GM10248 (cell line): ENCODE measurements at regions not wholly inside any gene's neighbourhood (a gene's known extent, or its start where the extent isn't known, plus 50 kb on each side); places are given as distances from the start of the nearest gene placed in this dataset.

Experiments used
- CTCF ChIA-PET: fragments of 300-600 bp; sonication (Branson Sonifier 250); formaldehyde crosslinking; extraction: SDS; loops from one replicate; lab custom pipeline; 2021; ENCODE audit warnings: antibody characterized with exemption; lab: Yijun Ruan, JAX
- POLR2A ChIA-PET: fragments of 350-650 bp; sonication (Branson Sonifier 250); formaldehyde crosslinking; extraction: SDS; loops from one replicate; lab custom pipeline; 2020; ENCODE audit warnings: antibody characterized with exemption; lab: Yijun Ruan, JAX
- DNase-seq: peaks from one replicate; pipeline ENCODE4 v3.0.0; 2012; ENCODE audit errors: extremely low spot score
- TF ChIP-seq, protein P1 (sequence below): IDR thresholded peaks from 2 replicates; pipeline ENCODE4 v1.5.1; 2012; ENCODE audit warnings: mild to moderate bottlenecking, low read depth; ENCODE audit errors: extremely low read depth, missing control alignments, control extremely low read depth

DNA sequence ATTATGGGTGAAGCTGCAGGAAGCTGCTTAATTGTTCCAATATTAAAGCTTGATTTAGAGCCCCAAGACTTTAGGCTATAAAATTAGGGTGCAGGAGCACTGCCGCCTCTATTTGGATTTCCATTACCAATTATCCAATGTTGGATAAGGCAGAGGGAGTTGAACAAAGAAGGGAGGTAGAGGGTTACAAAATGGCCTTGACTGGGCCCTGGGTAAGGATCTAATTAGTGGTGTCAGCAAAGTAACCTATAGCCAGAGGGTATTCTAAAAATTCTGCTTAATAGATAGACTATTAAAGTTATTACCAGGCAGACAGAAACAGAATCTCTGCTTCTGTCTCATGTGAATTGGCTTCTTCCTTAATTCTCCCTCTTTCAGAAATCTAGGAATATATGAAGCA is 50.3 kb upstream of the DPPA4 start:
- ChIA-PET CTCF (no interaction called here), POLR2A (no interaction called here)
- DNase-seq: no peak
- TF ChIP-seq, protein P1, sequence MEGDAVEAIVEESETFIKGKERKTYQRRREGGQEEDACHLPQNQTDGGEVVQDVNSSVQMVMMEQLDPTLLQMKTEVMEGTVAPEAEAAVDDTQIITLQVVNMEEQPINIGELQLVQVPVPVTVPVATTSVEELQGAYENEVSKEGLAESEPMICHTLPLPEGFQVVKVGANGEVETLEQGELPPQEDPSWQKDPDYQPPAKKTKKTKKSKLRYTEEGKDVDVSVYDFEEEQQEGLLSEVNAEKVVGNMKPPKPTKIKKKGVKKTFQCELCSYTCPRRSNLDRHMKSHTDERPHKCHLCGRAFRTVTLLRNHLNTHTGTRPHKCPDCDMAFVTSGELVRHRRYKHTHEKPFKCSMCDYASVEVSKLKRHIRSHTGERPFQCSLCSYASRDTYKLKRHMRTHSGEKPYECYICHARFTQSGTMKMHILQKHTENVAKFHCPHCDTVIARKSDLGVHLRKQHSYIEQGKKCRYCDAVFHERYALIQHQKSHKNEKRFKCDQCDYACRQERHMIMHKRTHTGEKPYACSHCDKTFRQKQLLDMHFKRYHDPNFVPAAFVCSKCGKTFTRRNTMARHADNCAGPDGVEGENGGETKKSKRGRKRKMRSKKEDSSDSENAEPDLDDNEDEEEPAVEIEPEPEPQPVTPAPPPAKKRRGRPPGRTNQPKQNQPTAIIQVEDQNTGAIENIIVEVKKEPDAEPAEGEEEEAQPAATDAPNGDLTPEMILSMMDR: no peak

DNA sequence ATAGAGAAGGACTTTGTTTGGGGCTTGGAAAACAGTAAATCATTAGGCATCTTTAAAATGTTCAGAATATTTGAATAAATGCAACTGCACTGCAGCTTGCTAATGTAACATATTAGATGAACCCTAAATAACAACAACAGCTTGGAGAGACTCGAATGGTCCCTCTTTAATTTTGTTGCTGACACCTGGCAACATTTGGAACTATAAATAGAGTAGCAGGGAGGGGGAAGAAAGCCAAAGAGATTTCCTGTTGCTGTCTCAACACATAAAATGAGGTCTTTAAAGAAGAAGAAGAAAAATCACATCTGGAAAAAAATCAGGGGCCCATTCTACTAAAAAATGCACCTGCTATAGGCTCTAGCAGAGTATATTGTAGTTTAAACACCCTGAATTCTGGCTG is 49.9 kb upstream of the DPPA4 start:
- no peak for DNase-seq
- TF ChIP-seq, protein P1: no peak
- POLR2A ChIA-PET: no interaction called here
- CTCF ChIA-PET: no interaction called here
